GM23338 (cell line): ENCODE measurements at regions not wholly inside any gene's neighbourhood (a gene's known extent, or its start where the extent isn't known, plus 50 kb on each side); places are given as distances from the start of the nearest gene placed in this dataset.

ENCODE experiments used
- CREB1 ChIP-seq: fragments of 250-450 bp; sonication (Bioruptor Pico); IDR thresholded peaks from 2 replicates; pipeline ENCODE4 v1.5.0; 2020; ENCODE audit warnings: low read depth, mild to moderate bottlenecking, moderate library complexity
- CTCF ChIP-seq, 2 experiments: fragments of 200-600 bp in 1 of 2; sonication (generic) in 1 of 2; conservative IDR thresholded peaks; 2 replicates each; pipeline versions ENCODE4 v1.5.1 to v1.6.1; 2016 to 2017; ENCODE audit warnings: antibody characterized with exemption in 2 of 2, low read depth in 2 of 2, mild to moderate bottlenecking in 2 of 2, moderate library complexity in 1 of 2
- ETS1 ChIP-seq: IDR thresholded peaks from 2 replicates; pipeline ENCODE4 v1.6.1; 2016; ENCODE audit warnings: antibody characterized with exemption
- EZH2 ChIP-seq: fragments of 200-600 bp; sonication (generic); IDR thresholded peaks from one replicate; pipeline ENCODE4 v1.8.0; 2017; ENCODE audit warnings: antibody characterized with exemption, mild to moderate bottlenecking, low read depth; ENCODE audit not compliant: unreplicated experiment
- EZH2phosphoT487 ChIP-seq: fragments of 200-600 bp; sonication (generic); IDR thresholded peaks from one replicate; pipeline ENCODE4 v1.8.1; 2018; ENCODE audit warnings: antibody characterized with exemption; ENCODE audit not compliant: unreplicated experiment
- JUNB ChIP-seq: IDR thresholded peaks from one replicate; pipeline ENCODE4 v1.6.1; 2016; ENCODE audit warnings: antibody characterized with exemption; ENCODE audit not compliant: unreplicated experiment
- POLR2AphosphoS5 ChIP-seq: IDR thresholded peaks from 2 replicates; pipeline ENCODE4 v1.6.1; 2016; ENCODE audit warnings: antibody characterized with exemption, low read depth
- REST ChIP-seq: IDR thresholded peaks from one replicate; pipeline ENCODE4 v1.6.1; 2018; ENCODE audit warnings: antibody characterized with exemption; ENCODE audit not compliant: unreplicated experiment
- ZNF114 ChIP-seq: fragments of 250-450 bp; sonication (Bioruptor Pico); IDR thresholded peaks from 2 replicates; pipeline ENCODE4 v1.5.0; 2020; ENCODE audit warnings: mild to moderate bottlenecking, moderate library complexity

DNA sequence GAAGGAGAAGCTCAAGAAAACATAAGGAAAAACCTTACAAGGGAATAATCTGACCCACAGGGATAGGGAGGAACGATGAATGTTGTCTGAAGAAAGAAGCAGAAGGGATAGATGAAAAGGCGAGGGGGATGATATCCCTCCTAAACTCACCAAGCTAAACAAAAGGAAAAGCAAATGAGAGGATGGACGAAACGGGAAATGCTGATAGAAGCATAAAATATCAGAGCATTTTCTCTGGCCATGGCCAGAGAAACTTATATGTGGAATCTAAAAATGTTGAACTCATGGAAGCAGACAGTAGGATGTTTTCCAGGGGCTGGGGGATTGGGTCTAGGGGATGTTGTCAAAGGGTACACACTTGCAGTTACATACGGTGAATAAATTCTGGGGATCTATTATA is 148.4 kb upstream of the FOXQ1 start:
- TF ChIP-seq CTCF (conservative IDR thresholded peaks at IDR 0.05; ENCODE audit: low read depth in 2 of 2) (no peak), EZH2 (no peak), EZH2phosphoT487 (no peak), POLR2AphosphoS5 (no peak), ETS1 (no peak), JUNB (no peak), REST (no peak), ZNF114 (no peak), CREB1 (CRISPR knock-in tag) (no peak)
